ENCODE measurements at regions not wholly inside any gene's neighbourhood (a gene's known extent, or its start where the extent isn't known, plus 50 kb on each side); places are given as distances from the start of the nearest gene placed in this dataset.
A peak's percentile ranks its signal among the peaks of the same experiment; 100 is the strongest.

DNA sequence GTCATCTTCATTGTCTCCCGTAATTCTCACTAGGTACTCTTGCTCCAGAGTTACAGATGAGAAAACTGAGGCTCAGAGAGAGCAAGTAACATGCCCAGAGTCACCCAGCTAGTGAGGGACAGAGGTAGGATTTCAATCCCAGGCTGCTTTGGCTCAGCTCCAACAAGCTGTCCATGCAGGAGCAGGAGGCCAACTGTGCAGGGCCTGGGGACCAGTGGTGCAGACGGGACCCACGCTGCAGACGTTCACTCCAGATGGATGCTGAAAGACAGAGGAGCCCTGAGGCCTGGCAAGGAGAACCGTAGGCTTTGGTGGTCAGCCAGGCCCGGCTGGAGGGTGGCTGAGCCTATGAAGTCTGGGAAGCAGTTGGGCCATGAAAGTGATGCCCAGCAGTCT is 102.6 kb downstream of the MCFD2 start:
- DNase-seq (ENCODE audit: low read depth in 1 of 2, low spot score in 2 of 2) = peak in 1 of 2 experiments; percentile 36

More for the DNA sequence above, 102.6 kb downstream of the MCFD2 start:
- H3K27me3 ChIP-seq (replicated peaks) = no peaks in the 10 kb centered on the region
- no peak overlapping the region for H3K27ac ChIP-seq
- H3K4me1 ChIP-seq (replicated peaks) = peaks cover 14% of the 10 kb centered on the region
- H3K9me3 ChIP-seq (replicated peaks) = peaks cover 6% of the 10 kb centered on the region; the same call in 1 of the 2 replicates
- H3K4me3 ChIP-seq = no peak overlapping the region
- no peaks in the 10 kb centered on the region for H3K36me3 ChIP-seq

Data from SJSA1 (cell line).